GM23338 (cell line): ENCODE measurements at regions not wholly inside any gene's neighbourhood (a gene's known extent, or its start where the extent isn't known, plus 50 kb on each side); places are given as distances from the start of the nearest gene placed in this dataset.

Experiments
- ATAC-seq: fragments of 200-7000 bp; cut with Tn5 transposase; 3 replicates; pipeline ENCODE4 v1.9.1; 2020
- DNase-seq: peaks from one replicate; pipeline ENCODE4 v3.0.0-alpha.2; 2015; ENCODE audit warnings: low spot score
- H2AFZ ChIP-seq: fragments of 200-600 bp; sonication (generic); 2 replicates; pipeline ENCODE4 v1.8.0; 2016; ENCODE audit warnings: antibody characterized with exemption, mild to moderate bottlenecking, moderate library complexity
- H3F3A ChIP-seq: fragments of 200-600 bp; sonication (generic); replicated peaks from 2 replicates; pipeline ENCODE4 v1.8.0; 2017; ENCODE audit warnings: antibody characterized with exemption, mixed run types, low read depth
- H3K27ac ChIP-seq: fragments of 200-600 bp; sonication (generic); 2 replicates; pipeline ENCODE4 v1.6.1; 2016; ENCODE audit warnings: low read depth
- H3K27me3 ChIP-seq: fragments of 200-600 bp; sonication (generic); 2 replicates; pipeline ENCODE4 v1.8.0; 2016; ENCODE audit warnings: mild to moderate bottlenecking, mixed run types, moderate library complexity; ENCODE audit not compliant: insufficient read depth
- H3K36me3 ChIP-seq: fragments of 200-600 bp; sonication (generic); 2 replicates; pipeline ENCODE4 v1.8.0; 2016; ENCODE audit warnings: mild to moderate bottlenecking; ENCODE audit not compliant: insufficient read depth
- H3K4me1 ChIP-seq: fragments of 200-600 bp; sonication (generic); 2 replicates; pipeline ENCODE4 v1.8.0; 2016; ENCODE audit warnings: mild to moderate bottlenecking, moderate library complexity; ENCODE audit not compliant: insufficient read depth
- H3K4me2 ChIP-seq: fragments of 200-600 bp; sonication (generic); 2 replicates; pipeline ENCODE4 v1.7.1; 2017; ENCODE audit warnings: mixed run types
- H3K4me3 ChIP-seq: fragments of 200-600 bp; sonication (generic); 2 replicates; pipeline ENCODE4 v1.6.1; 2016; ENCODE audit warnings: mixed run types
- H3K79me2 ChIP-seq: fragments of 200-600 bp; sonication (generic); replicated peaks from 2 replicates; pipeline ENCODE4 v1.8.0; 2017; ENCODE audit warnings: mild to moderate bottlenecking; ENCODE audit not compliant: insufficient read depth
- H3K9me2 ChIP-seq: fragments of 200-600 bp; sonication (generic); 2 replicates; pipeline ENCODE4 v1.8.0; 2017; ENCODE audit not compliant: insufficient read depth
- H4K20me1 ChIP-seq: fragments of 200-600 bp; sonication (generic); replicated peaks from 2 replicates; pipeline ENCODE4 v1.8.0; 2017; ENCODE audit warnings: mild to moderate bottlenecking; ENCODE audit not compliant: insufficient read depth
- H3K27ac Mint-ChIP-seq: 2 replicates; pipeline ENCODE4 v1.8.0; 2020; ENCODE audit warnings: inconsistent platforms, mild to moderate bottlenecking, moderate library complexity, mixed read lengths
- H3K27me3 Mint-ChIP-seq: 3 replicates; pipeline ENCODE4 v1.8.0; 2022; ENCODE audit warnings: low read depth, mild to moderate bottlenecking, moderate library complexity, mixed read lengths, inconsistent platforms; ENCODE audit not compliant: insufficient read depth, poor library complexity
- H3K36me3 Mint-ChIP-seq: 3 replicates; pipeline ENCODE4 v1.8.0; 2021; ENCODE audit warnings: low read depth, mild to moderate bottlenecking, inconsistent platforms, moderate library complexity, mixed read lengths
- H3K4me1 Mint-ChIP-seq: 3 replicates; pipeline ENCODE4 v1.8.0; 2020; ENCODE audit warnings: mild to moderate bottlenecking, inconsistent platforms, mixed read lengths
- H3K4me3 Mint-ChIP-seq: 3 replicates; pipeline ENCODE4 v1.8.0; 2021; ENCODE audit warnings: moderate library complexity, mild to moderate bottlenecking, inconsistent platforms, mixed read lengths
- H3K9me3 Mint-ChIP-seq: 3 replicates; pipeline ENCODE4 v1.8.0; 2020; ENCODE audit warnings: moderate library complexity, mild to moderate bottlenecking, inconsistent platforms, mixed read lengths
- CREB1 ChIP-seq: fragments of 250-450 bp; sonication (Bioruptor Pico); IDR thresholded peaks from 2 replicates; pipeline ENCODE4 v1.5.0; 2020; ENCODE audit warnings: low read depth, mild to moderate bottlenecking, moderate library complexity
- EZH2 ChIP-seq: fragments of 200-600 bp; sonication (generic); IDR thresholded peaks from one replicate; pipeline ENCODE4 v1.8.0; 2017; ENCODE audit warnings: antibody characterized with exemption, mild to moderate bottlenecking, low read depth; ENCODE audit not compliant: unreplicated experiment
- EZH2phosphoT487 ChIP-seq: fragments of 200-600 bp; sonication (generic); IDR thresholded peaks from one replicate; pipeline ENCODE4 v1.8.1; 2018; ENCODE audit warnings: antibody characterized with exemption; ENCODE audit not compliant: unreplicated experiment
- JUNB ChIP-seq: IDR thresholded peaks from one replicate; pipeline ENCODE4 v1.6.1; 2016; ENCODE audit warnings: antibody characterized with exemption; ENCODE audit not compliant: unreplicated experiment
- NANOG ChIP-seq: IDR thresholded peaks from 2 replicates; pipeline ENCODE4 v1.6.1; 2016; ENCODE audit warnings: antibody characterized with exemption, borderline replicate concordance
- POLR2AphosphoS5 ChIP-seq: IDR thresholded peaks from 2 replicates; pipeline ENCODE4 v1.6.1; 2016; ENCODE audit warnings: antibody characterized with exemption, low read depth
- STAT1 ChIP-seq: IDR thresholded peaks from one replicate; pipeline ENCODE4 v1.6.1; 2016; ENCODE audit warnings: antibody characterized with exemption; ENCODE audit not compliant: unreplicated experiment
- ZNF114 ChIP-seq: fragments of 250-450 bp; sonication (Bioruptor Pico); IDR thresholded peaks from 2 replicates; pipeline ENCODE4 v1.5.0; 2020; ENCODE audit warnings: mild to moderate bottlenecking, moderate library complexity
- ZNF331 ChIP-seq: fragments of 250-450 bp; sonication (Bioruptor Pico); IDR thresholded peaks from 2 replicates; pipeline ENCODE4 v1.5.0; 2020; ENCODE audit warnings: low read depth, mild to moderate bottlenecking, moderate library complexity
- ZNF462 ChIP-seq: fragments of 250-450 bp; sonication (Bioruptor Pico); IDR thresholded peaks from 2 replicates; pipeline ENCODE4 v1.5.0; 2020; ENCODE audit warnings: mild to moderate bottlenecking, moderate library complexity
- TF ChIP-seq, protein P1 (sequence below): IDR thresholded peaks from 2 replicates; pipeline ENCODE4 v1.6.1; 2016; ENCODE audit warnings: antibody characterized with exemption
- TF ChIP-seq, protein P2 (sequence below), 2 experiments: fragments of 200-600 bp in 1 of 2; sonication (generic) in 1 of 2; conservative IDR thresholded peaks; 2 replicates each; pipeline versions ENCODE4 v1.5.1 to v1.6.1; 2016 to 2017; ENCODE audit warnings: antibody characterized with exemption in 2 of 2, low read depth in 2 of 2, mild to moderate bottlenecking in 2 of 2, moderate library complexity in 1 of 2
- TF ChIP-seq, protein P3 (sequence below): IDR thresholded peaks from one replicate; pipeline ENCODE4 v1.6.1; 2018; ENCODE audit warnings: antibody characterized with exemption; ENCODE audit not compliant: unreplicated experiment

DNA sequence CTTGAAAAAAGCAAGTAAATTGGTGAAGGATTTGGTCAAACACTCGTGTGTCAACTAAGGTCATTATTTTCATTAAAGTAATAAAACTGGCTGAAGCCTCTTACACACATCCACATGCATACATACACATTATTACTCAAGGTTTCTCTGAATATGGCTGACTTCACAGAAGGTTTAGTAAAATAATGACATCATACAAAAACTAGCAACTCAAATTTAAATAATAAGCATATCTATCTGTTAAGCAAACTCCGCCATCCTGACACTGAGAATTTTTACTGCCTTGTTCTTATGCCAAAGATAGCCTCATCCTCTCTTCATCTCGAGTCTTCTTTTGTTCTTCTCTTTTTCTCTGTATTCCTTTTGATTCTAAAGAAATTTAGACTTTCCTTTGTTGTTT lies 739.1 kb downstream of the GBE1 start:
- Histone ChIP-seq H3K79me2 (no peaks in the 10 kb centered on the region), H3K9me2 (peaks cover under 1% of the 10 kb centered on the region; the same call in 1 of the 2 replicates), H3K27me3 (no peaks in the 10 kb centered on the region), H4K20me1 (no peaks in the 10 kb centered on the region), H3K4me3 (no peak overlapping the region), H2AFZ (no peak overlapping the region), H3K27ac (no peak overlapping the region), H3K36me3 (no peaks in the 10 kb centered on the region), H3F3A (no peaks in the 10 kb centered on the region), H3K4me1 (no peaks in the 10 kb centered on the region), H3K4me2 (no peak overlapping the region)
- Mint-ChIP-seq H3K27me3 (no peaks in the 10 kb centered on the region), H3K4me3 (no peak overlapping the region), H3K9me3 (peaks cover 5% of the 10 kb centered on the region; the same call in 2 of the 3 replicates), H3K4me1 (no peaks in the 10 kb centered on the region), H3K36me3 (no peaks in the 10 kb centered on the region), H3K27ac (no peak overlapping the region)
- no peak for ATAC-seq
- TF ChIP-seq, protein P1, sequence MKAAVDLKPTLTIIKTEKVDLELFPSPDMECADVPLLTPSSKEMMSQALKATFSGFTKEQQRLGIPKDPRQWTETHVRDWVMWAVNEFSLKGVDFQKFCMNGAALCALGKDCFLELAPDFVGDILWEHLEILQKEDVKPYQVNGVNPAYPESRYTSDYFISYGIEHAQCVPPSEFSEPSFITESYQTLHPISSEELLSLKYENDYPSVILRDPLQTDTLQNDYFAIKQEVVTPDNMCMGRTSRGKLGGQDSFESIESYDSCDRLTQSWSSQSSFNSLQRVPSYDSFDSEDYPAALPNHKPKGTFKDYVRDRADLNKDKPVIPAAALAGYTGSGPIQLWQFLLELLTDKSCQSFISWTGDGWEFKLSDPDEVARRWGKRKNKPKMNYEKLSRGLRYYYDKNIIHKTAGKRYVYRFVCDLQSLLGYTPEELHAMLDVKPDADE, result no peak
- TF ChIP-seq JUNB, result no peak
- TF ChIP-seq, protein P2, sequence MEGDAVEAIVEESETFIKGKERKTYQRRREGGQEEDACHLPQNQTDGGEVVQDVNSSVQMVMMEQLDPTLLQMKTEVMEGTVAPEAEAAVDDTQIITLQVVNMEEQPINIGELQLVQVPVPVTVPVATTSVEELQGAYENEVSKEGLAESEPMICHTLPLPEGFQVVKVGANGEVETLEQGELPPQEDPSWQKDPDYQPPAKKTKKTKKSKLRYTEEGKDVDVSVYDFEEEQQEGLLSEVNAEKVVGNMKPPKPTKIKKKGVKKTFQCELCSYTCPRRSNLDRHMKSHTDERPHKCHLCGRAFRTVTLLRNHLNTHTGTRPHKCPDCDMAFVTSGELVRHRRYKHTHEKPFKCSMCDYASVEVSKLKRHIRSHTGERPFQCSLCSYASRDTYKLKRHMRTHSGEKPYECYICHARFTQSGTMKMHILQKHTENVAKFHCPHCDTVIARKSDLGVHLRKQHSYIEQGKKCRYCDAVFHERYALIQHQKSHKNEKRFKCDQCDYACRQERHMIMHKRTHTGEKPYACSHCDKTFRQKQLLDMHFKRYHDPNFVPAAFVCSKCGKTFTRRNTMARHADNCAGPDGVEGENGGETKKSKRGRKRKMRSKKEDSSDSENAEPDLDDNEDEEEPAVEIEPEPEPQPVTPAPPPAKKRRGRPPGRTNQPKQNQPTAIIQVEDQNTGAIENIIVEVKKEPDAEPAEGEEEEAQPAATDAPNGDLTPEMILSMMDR (conservative IDR thresholded peaks at IDR 0.05; ENCODE audit: low read depth in 2 of 2), result no peak
- no peak for TF ChIP-seq ZNF114 (CRISPR knock-in tag)
- TF ChIP-seq CREB1 (CRISPR knock-in tag), result no peak
- TF ChIP-seq, protein P3, sequence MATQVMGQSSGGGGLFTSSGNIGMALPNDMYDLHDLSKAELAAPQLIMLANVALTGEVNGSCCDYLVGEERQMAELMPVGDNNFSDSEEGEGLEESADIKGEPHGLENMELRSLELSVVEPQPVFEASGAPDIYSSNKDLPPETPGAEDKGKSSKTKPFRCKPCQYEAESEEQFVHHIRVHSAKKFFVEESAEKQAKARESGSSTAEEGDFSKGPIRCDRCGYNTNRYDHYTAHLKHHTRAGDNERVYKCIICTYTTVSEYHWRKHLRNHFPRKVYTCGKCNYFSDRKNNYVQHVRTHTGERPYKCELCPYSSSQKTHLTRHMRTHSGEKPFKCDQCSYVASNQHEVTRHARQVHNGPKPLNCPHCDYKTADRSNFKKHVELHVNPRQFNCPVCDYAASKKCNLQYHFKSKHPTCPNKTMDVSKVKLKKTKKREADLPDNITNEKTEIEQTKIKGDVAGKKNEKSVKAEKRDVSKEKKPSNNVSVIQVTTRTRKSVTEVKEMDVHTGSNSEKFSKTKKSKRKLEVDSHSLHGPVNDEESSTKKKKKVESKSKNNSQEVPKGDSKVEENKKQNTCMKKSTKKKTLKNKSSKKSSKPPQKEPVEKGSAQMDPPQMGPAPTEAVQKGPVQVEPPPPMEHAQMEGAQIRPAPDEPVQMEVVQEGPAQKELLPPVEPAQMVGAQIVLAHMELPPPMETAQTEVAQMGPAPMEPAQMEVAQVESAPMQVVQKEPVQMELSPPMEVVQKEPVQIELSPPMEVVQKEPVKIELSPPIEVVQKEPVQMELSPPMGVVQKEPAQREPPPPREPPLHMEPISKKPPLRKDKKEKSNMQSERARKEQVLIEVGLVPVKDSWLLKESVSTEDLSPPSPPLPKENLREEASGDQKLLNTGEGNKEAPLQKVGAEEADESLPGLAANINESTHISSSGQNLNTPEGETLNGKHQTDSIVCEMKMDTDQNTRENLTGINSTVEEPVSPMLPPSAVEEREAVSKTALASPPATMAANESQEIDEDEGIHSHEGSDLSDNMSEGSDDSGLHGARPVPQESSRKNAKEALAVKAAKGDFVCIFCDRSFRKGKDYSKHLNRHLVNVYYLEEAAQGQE, result no peak
- TF ChIP-seq EZH2phosphoT487, result no peak
- no peak for TF ChIP-seq NANOG
- TF ChIP-seq EZH2, result no peak
- no peak for TF ChIP-seq ZNF462
- no peak for TF ChIP-seq POLR2AphosphoS5
- TF ChIP-seq ZNF331, result no peak
- TF ChIP-seq STAT1, result no peak
- DNase-seq, result no peak
